ENCODE measurements at regions not wholly inside any gene's neighbourhood (a gene's known extent, or its start where the extent isn't known, plus 50 kb on each side); places are given as distances from the start of the nearest gene placed in this dataset.
"Not testable (repeated sequence)": the region's sequence is repeated elsewhere in the genome, so short reads cannot be mapped to it uniquely, and the experiment has no call there.

GRCh38 chr21:38077569-38077968 is 161.3 kb upstream of the KCNJ6 start:
- H3K4me3 ChIP-seq (ENCODE audit: extremely low read depth, insufficient read depth, low read length, poor library complexity, severe bottlenecking), result no peak overlapping the region
- H3K27ac ChIP-seq (ENCODE audit: low read depth, low read length, severe bottlenecking), result no peak overlapping the region
- no peaks in the 10 kb centered on the region for H3K9me3 ChIP-seq (ENCODE audit: control insufficient read depth, low read length)
- 89 to 98% methylated on average over 4 of the region's 5 CpGs for WGBS, 2 experiments (ENCODE audit: insufficient coverage in 2 of 2)
- H3K36me3 ChIP-seq (ENCODE audit: control insufficient read depth, insufficient read depth, low read length), result no peaks in the 10 kb centered on the region
- no peaks in the 10 kb centered on the region for H3K4me1 ChIP-seq (ENCODE audit: control insufficient read depth, insufficient read depth, low read length, poor library complexity, severe bottlenecking)

DNA sequence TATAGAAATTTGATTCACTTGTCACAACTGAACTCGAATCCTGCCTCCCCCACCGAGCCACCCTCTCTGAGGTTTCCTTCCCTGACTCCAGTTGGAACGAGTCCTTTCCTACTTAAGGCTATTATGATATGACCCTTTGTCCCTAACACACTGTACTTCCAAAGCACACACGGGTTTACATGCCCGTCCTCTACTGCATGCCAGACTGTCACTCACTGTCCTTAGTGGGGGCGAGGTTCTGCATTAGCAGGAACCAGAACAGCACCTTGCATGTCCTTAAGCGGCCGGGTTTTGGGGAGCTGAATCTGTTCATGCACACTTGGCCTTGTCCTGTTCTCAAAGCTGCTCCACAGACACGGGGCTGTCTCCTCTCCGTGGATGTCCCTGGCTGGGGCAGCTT is 164.6 kb upstream of the KCNJ6 start:
- H3K36me3 ChIP-seq (ENCODE audit: control insufficient read depth, insufficient read depth, low read length), result no peaks in the 10 kb centered on the region
- H3K9me3 ChIP-seq (ENCODE audit: control insufficient read depth, low read length), result no peaks in the 10 kb centered on the region
- H3K4me1 ChIP-seq (ENCODE audit: control insufficient read depth, insufficient read depth, low read length, poor library complexity, severe bottlenecking), result no peaks in the 10 kb centered on the region
- 81 to 87% methylated on average over 10 of the region's 10 CpGs for WGBS, 2 experiments (ENCODE audit: insufficient coverage in 2 of 2)
- H3K4me3 ChIP-seq (ENCODE audit: extremely low read depth, insufficient read depth, low read length, poor library complexity, severe bottlenecking), result no peak overlapping the region
- H3K27ac ChIP-seq (ENCODE audit: low read depth, low read length, severe bottlenecking), result no peak overlapping the region

GRCh38 chr21:38081708-38082107 is 165.5 kb upstream of the KCNJ6 start:
- Histone ChIP-seq H3K4me1 (ENCODE audit: control insufficient read depth, insufficient read depth, low read length, poor library complexity, severe bottlenecking) (no peaks in the 10 kb centered on the region), H3K4me3 (ENCODE audit: extremely low read depth, insufficient read depth, low read length, poor library complexity, severe bottlenecking) (no peak overlapping the region), H3K27ac (ENCODE audit: low read depth, low read length, severe bottlenecking) (no peak overlapping the region), H3K9me3 (ENCODE audit: control insufficient read depth, low read length) (no peaks in the 10 kb centered on the region), H3K36me3 (ENCODE audit: control insufficient read depth, insufficient read depth, low read length) (no peaks in the 10 kb centered on the region)
- WGBS, 2 experiments (ENCODE audit: insufficient coverage in 2 of 2), result 89 to 99% methylated on average over 8 of the region's 9 CpGs

DNA sequence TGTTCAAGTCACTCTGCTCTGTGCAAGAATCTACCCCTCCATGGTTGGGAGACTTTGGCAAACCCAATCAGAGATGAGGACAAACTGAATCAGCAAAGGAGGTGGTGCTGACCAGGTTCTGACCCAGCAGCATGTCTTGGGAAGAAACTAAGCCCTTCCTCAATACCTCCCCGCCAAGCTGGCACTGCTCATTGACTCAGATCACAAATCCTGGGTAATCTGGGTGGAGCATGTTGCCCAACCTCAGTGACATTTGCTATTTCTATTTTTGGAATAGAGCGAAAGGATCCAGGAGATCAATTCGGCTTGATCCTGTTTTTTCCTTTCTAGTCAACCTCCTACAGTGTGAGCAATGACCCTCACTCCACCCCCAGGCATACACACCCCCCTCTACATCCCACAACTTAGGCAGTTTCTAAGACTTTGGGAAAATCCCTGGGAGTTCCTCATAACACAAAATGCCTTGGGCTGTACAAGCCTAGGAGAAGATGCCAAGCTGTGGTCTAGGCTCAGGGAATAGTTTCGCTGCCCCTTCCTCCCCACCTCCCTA is 166.8 kb upstream of the KCNJ6 start:
- Histone ChIP-seq H3K9me3 (ENCODE audit: control insufficient read depth, low read length) (no peaks in the 10 kb centered on the region), H3K36me3 (ENCODE audit: control insufficient read depth, insufficient read depth, low read length) (no peaks in the 10 kb centered on the region), H3K27ac (ENCODE audit: low read depth, low read length, severe bottlenecking) (peak overlapping the region; percentile 11), H3K4me1 (ENCODE audit: control insufficient read depth, insufficient read depth, low read length, poor library complexity, severe bottlenecking) (no peaks in the 10 kb centered on the region), H3K4me3 (ENCODE audit: extremely low read depth, insufficient read depth, low read length, poor library complexity, severe bottlenecking) (no peak overlapping the region)
- 92 to 95% methylated on average over 2 to 3 of the region's 4 CpGs for WGBS, 2 experiments (ENCODE audit: insufficient coverage in 2 of 2)

DNA sequence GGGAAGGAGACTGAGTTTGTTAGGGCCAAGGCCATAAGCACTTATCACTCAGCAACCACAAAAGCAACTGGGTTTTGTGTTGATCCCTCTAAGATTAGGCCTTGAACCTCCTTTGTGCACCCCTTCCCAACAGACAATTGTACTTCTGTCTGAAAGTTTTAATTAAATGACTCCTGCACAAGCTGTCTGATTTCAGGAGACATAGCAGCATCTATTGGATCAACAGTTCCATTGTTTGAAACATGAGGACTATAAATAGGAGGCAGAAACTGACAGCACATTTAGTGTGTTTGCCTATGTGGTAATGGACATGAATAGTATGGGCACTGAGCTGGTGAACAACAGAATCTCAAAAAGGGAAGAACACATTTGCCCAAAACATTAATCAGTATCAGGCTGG is 167.3 kb upstream of the KCNJ6 start:
- Histone ChIP-seq H3K36me3 (ENCODE audit: control insufficient read depth, insufficient read depth, low read length) (no peaks in the 10 kb centered on the region), H3K4me3 (ENCODE audit: extremely low read depth, insufficient read depth, low read length, poor library complexity, severe bottlenecking) (no peak overlapping the region), H3K4me1 (ENCODE audit: control insufficient read depth, insufficient read depth, low read length, poor library complexity, severe bottlenecking) (no peaks in the 10 kb centered on the region), H3K27ac (ENCODE audit: low read depth, low read length, severe bottlenecking) (peak overlapping the region; percentile 11), H3K9me3 (ENCODE audit: control insufficient read depth, low read length) (no peaks in the 10 kb centered on the region)

DNA sequence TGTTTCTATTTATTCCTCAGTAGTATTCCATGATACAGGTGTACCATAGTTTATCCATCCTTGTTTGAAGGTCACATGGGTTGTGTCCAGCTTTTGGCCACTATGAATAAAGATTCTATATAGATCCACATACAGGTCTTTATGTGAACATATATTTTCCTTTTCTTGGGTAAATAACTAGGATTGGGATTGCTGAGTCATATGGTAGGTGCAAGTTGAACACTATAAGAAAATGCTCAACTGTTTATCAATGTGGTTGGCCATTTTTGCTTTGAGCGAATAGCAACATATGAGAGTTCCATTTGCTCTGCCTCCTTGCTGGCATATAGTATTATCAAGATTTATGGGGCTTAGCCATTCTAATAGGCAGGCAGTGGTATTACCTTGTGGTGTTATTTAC is 170.2 kb upstream of the KCNJ15 start:
- Histone ChIP-seq H3K36me3 (ENCODE audit: control insufficient read depth, insufficient read depth, low read length) (no peaks in the 10 kb centered on the region), H3K9me3 (ENCODE audit: control insufficient read depth, low read length) (no peaks in the 10 kb centered on the region)
- WGBS, 2 experiments (ENCODE audit: insufficient coverage in 2 of 2), result 100% methylated on average over 1 of the region's 1 CpG; no CpG with 5 or more reads in 1 of the 2 experiments

GRCh38 chr21:38088916-38089762 is 167.7 kb upstream of the KCNJ15 start:
- Histone ChIP-seq H3K36me3 (ENCODE audit: control insufficient read depth, insufficient read depth, low read length) (no peaks in the 10 kb centered on the region), H3K9me3 (ENCODE audit: control insufficient read depth, low read length) (no peaks in the 10 kb centered on the region), H3K27ac (ENCODE audit: low read depth, low read length, severe bottlenecking) (no peak overlapping the region), H3K4me1 (ENCODE audit: control insufficient read depth, insufficient read depth, low read length, poor library complexity, severe bottlenecking) (no peaks in the 10 kb centered on the region), H3K4me3 (ENCODE audit: extremely low read depth, insufficient read depth, low read length, poor library complexity, severe bottlenecking) (no peak overlapping the region)
- WGBS, 2 experiments (ENCODE audit: insufficient coverage in 2 of 2), result 88 to 89% methylated on average over 7 to 11 of the region's 13 CpGs

More for the DNA sequence above, 170.2 kb upstream of the KCNJ15 start:
- Histone ChIP-seq H3K27ac (ENCODE audit: low read depth, low read length, severe bottlenecking) (no peak overlapping the region), H3K4me1 (ENCODE audit: control insufficient read depth, insufficient read depth, low read length, poor library complexity, severe bottlenecking) (no peaks in the 10 kb centered on the region), H3K4me3 (ENCODE audit: extremely low read depth, insufficient read depth, low read length, poor library complexity, severe bottlenecking) (no peak overlapping the region)

GRCh38 chr21:38089763-38090046 is 167.1 kb upstream of the KCNJ15 start:
- Histone ChIP-seq H3K36me3 (ENCODE audit: control insufficient read depth, insufficient read depth, low read length) (no peaks in the 10 kb centered on the region), H3K9me3 (ENCODE audit: control insufficient read depth, low read length) (no peaks in the 10 kb centered on the region), H3K4me3 (ENCODE audit: extremely low read depth, insufficient read depth, low read length, poor library complexity, severe bottlenecking) (no peak overlapping the region), H3K27ac (ENCODE audit: low read depth, low read length, severe bottlenecking) (no peak overlapping the region), H3K4me1 (ENCODE audit: control insufficient read depth, insufficient read depth, low read length, poor library complexity, severe bottlenecking) (no peaks in the 10 kb centered on the region)
- 82 to 90% methylated on average over 2 of the region's 6 CpGs for WGBS, 2 experiments (ENCODE audit: insufficient coverage in 2 of 2)

GRCh38 chr21:38091061-38091460 is 165.7 kb upstream of the KCNJ15 start:
- H3K36me3 ChIP-seq (ENCODE audit: control insufficient read depth, insufficient read depth, low read length); H3K27ac ChIP-seq (ENCODE audit: low read depth, low read length, severe bottlenecking); H3K4me3 ChIP-seq (ENCODE audit: extremely low read depth, insufficient read depth, low read length, poor library complexity, severe bottlenecking); H3K4me1 ChIP-seq (ENCODE audit: control insufficient read depth, insufficient read depth, low read length, poor library complexity, severe bottlenecking); H3K9me3 ChIP-seq (ENCODE audit: control insufficient read depth, low read length): not testable (repeated sequence)
- WGBS, 2 experiments (ENCODE audit: insufficient coverage in 2 of 2), result no CpG with 5 or more reads among the region's 2 CpGs

DNA sequence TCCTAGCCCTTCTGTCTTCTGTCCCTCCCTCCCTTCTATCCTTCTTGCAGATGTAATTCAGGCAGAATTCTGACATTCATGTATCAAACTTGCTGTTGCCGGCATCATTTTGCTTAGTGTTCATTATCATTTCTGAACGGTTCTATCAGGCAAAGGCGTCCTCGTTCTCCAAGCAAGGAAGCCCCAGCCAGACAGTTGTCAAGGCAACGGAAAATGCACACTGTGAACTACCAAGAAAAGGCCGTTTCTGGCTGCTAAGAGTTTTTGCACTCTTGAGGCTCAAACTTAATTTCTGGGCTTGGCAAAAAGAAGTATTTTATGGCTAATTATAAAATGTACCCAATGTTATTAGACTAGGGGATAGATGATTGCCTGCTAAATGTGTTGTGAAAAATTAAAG is 164.7 kb upstream of the KCNJ15 start:
- H3K27ac ChIP-seq (ENCODE audit: low read depth, low read length, severe bottlenecking), result no peak overlapping the region
- H3K36me3 ChIP-seq (ENCODE audit: control insufficient read depth, insufficient read depth, low read length), result no peaks in the 10 kb centered on the region
- H3K4me1 ChIP-seq (ENCODE audit: control insufficient read depth, insufficient read depth, low read length, poor library complexity, severe bottlenecking), result no peaks in the 10 kb centered on the region
- 82 to 88% methylated on average over 6 of the region's 6 CpGs for WGBS, 2 experiments (ENCODE audit: insufficient coverage in 2 of 2)
- no peaks in the 10 kb centered on the region for H3K9me3 ChIP-seq (ENCODE audit: control insufficient read depth, low read length)
- no peak overlapping the region for H3K4me3 ChIP-seq (ENCODE audit: extremely low read depth, insufficient read depth, low read length, poor library complexity, severe bottlenecking)

GRCh38 chr21:38095220-38095619 is 161.6 kb upstream of the KCNJ15 start:
- WGBS, 2 experiments (ENCODE audit: insufficient coverage in 2 of 2), result 100% methylated on average over 1 of the region's 5 CpGs; no CpG with 5 or more reads in 1 of the 2 experiments
- Histone ChIP-seq H3K9me3 (ENCODE audit: control insufficient read depth, low read length) (peaks cover 6% of the 10 kb centered on the region), H3K27ac (ENCODE audit: low read depth, low read length, severe bottlenecking) (no peak overlapping the region), H3K4me3 (ENCODE audit: extremely low read depth, insufficient read depth, low read length, poor library complexity, severe bottlenecking) (no peak overlapping the region), H3K36me3 (ENCODE audit: control insufficient read depth, insufficient read depth, low read length) (no peaks in the 10 kb centered on the region), H3K4me1 (ENCODE audit: control insufficient read depth, insufficient read depth, low read length, poor library complexity, severe bottlenecking) (no peaks in the 10 kb centered on the region)
